LNCaP clone FGC (cell line): ENCODE measurements at regions not wholly inside any gene's neighbourhood (a gene's known extent, or its start where the extent isn't known, plus 50 kb on each side); places are given as distances from the start of the nearest gene placed in this dataset.

Experiments
- DNase-seq: peaks from one replicate; pipeline ENCODE4 v3.0.0-alpha.2; 2011; ENCODE audit warnings: low read depth
- H3K4me3 ChIP-seq: 2 replicates; pipeline ENCODE4 v1.5.1; 2011; ENCODE audit warnings: mild to moderate bottlenecking, low read depth, low read length, control low read depth
- TF ChIP-seq, protein P1 (sequence below): IDR thresholded peaks from 2 replicates; pipeline ENCODE4 v1.5.1; 2012; ENCODE audit warnings: mild to moderate bottlenecking; ENCODE audit not compliant: control insufficient read depth, insufficient read depth; ENCODE audit errors: extremely low read depth

DNA sequence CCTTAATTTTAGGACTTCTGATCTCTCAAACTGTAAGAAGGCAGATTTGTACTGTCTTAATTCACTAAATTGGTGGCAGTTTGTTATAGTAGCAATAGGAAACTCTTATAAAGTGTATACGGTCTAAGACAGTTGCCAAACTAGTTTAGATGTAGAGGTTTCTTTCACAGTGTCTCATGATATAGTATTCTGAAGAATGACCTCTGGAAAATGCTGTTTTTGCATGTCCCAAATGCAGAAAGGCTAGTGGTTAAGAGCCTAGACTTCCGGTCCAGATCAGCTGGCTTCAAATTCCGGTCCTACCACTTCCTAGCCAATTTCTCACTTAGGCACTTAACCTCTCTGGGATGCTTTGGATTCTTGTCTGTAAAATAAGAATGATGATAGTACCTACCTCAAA is 538.5 kb downstream of the CENPC start:
- no peak overlapping the region for H3K4me3 ChIP-seq
- TF ChIP-seq, protein P1, sequence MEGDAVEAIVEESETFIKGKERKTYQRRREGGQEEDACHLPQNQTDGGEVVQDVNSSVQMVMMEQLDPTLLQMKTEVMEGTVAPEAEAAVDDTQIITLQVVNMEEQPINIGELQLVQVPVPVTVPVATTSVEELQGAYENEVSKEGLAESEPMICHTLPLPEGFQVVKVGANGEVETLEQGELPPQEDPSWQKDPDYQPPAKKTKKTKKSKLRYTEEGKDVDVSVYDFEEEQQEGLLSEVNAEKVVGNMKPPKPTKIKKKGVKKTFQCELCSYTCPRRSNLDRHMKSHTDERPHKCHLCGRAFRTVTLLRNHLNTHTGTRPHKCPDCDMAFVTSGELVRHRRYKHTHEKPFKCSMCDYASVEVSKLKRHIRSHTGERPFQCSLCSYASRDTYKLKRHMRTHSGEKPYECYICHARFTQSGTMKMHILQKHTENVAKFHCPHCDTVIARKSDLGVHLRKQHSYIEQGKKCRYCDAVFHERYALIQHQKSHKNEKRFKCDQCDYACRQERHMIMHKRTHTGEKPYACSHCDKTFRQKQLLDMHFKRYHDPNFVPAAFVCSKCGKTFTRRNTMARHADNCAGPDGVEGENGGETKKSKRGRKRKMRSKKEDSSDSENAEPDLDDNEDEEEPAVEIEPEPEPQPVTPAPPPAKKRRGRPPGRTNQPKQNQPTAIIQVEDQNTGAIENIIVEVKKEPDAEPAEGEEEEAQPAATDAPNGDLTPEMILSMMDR = no peak
- no peak for DNase-seq

- DNase-seq = no peak
- TF ChIP-seq, protein P1 = no peak
Observed at GRCh38 chr4:66991521-66991920, 553.8 kb downstream of the CENPC start.

DNA sequence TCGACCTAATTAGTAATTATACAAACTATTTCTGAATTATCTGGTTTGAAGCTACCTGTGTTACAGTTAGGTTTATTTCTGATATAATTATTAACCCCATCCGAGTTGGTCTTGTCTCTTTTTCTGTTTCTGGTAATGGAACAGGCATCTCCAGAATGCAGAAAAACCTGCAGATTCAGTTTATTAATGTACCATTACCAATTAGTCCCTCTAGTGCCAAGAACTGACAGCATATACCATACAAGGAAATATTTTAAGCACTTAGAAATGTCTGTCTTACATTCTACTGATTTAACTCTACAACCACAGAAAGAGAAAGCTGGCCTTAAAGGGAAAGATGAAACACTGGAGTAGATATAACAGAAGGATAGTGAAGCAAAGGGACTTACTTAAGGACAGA is 570.6 kb downstream of the CENPC start:
- H3K4me3 ChIP-seq = no peak overlapping the region
- TF ChIP-seq, protein P1 = no peak
- peak; percentile 41 for DNase-seq

More at GRCh38 chr4:66991521-66991920, 553.8 kb downstream of the CENPC start:
- no peak overlapping the region for H3K4me3 ChIP-seq

DNA sequence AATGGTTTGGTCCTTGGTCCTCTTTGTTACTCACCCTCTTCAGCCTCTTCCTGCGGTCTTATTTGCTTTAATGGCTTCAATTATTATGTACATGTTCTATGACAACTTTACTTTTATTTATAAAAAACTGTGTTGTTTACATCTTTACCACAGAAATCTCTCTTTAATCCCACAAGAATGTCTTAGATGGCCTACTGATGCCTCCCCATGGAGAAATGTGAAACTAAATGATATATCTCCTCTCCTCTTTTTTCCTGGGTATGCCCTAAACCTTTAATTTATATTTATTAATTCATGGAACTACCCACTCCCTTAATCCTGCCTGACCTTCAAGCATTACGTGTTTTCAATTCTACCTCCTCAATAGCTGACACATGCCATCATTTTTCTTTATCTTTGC is 573.2 kb downstream of the CENPC start:
- TF ChIP-seq, protein P1 = no peak; the same call in 1 of the 2 replicates
- H3K4me3 ChIP-seq = no peak overlapping the region
- no peak for DNase-seq

DNA sequence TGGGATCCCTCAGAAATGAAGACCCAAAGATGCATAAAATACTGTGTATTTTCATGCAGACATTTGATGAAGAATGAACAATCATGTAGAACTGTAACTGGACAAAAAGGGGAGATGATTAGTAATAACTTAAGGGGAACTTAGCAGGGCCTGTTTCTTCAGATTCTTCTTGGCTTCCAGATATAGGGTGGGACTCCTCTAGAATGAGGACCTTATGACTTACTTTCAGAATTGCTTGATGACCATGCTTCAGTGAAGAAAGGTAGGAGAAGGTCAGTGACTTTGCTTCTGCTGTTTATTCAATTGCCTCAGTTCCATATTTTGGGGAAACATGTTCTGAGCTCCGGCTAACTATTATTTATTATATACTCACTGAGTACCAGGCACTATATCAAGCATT is 580.8 kb downstream of the CENPC start:
- TF ChIP-seq, protein P1 = no peak
- no peak for DNase-seq
- no peak overlapping the region for H3K4me3 ChIP-seq

- DNase-seq = no peak
- no peak overlapping the region for H3K4me3 ChIP-seq
- TF ChIP-seq, protein P1 = no peak
Observed at GRCh38 chr4:66963084-66963483, 582.2 kb downstream of the CENPC start.

GRCh38 chr4:66959207-66959606 is 586.1 kb downstream of the CENPC start:
- DNase-seq = no peak
- TF ChIP-seq, protein P1 = no peak
- no peak overlapping the region for H3K4me3 ChIP-seq
